ENCODE measurements at regions not wholly inside any gene's neighbourhood (a gene's known extent, or its start where the extent isn't known, plus 50 kb on each side); places are given as distances from the start of the nearest gene placed in this dataset.

DNA sequence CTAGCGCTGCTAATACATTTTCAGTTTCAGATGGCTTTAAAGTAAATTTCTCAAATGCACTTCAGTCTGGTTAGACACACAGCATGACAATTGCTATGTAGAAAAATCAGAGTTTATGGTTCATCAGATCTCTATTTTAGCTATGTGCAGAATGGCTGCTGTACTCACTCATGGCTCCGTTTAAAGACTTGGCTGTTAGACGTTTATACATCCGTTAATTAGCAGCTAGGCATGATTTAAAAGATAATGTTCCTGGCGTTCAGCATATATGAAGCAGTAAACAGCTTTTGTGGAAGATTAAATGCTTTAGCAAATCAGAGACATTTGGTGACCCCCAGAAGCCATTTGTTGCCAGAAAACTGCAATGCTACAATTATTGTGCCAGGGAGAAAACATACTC lies 350.0 kb upstream of the MANEA start:
- in situ Hi-C loops (cut with MboI; ENCODE audit: low sequenced_read_pairs, unreplicated experiment), result no loop called here
- TF ChIP-seq, protein P1, sequence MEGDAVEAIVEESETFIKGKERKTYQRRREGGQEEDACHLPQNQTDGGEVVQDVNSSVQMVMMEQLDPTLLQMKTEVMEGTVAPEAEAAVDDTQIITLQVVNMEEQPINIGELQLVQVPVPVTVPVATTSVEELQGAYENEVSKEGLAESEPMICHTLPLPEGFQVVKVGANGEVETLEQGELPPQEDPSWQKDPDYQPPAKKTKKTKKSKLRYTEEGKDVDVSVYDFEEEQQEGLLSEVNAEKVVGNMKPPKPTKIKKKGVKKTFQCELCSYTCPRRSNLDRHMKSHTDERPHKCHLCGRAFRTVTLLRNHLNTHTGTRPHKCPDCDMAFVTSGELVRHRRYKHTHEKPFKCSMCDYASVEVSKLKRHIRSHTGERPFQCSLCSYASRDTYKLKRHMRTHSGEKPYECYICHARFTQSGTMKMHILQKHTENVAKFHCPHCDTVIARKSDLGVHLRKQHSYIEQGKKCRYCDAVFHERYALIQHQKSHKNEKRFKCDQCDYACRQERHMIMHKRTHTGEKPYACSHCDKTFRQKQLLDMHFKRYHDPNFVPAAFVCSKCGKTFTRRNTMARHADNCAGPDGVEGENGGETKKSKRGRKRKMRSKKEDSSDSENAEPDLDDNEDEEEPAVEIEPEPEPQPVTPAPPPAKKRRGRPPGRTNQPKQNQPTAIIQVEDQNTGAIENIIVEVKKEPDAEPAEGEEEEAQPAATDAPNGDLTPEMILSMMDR (IDR thresholded peaks at IDR 0.05; ENCODE audit: borderline replicate concordance, control extremely low read depth, extremely low read depth, insufficient read depth, missing control alignments), result no peak
- DNase-seq (ENCODE audit: low spot score), result no peak

DNA sequence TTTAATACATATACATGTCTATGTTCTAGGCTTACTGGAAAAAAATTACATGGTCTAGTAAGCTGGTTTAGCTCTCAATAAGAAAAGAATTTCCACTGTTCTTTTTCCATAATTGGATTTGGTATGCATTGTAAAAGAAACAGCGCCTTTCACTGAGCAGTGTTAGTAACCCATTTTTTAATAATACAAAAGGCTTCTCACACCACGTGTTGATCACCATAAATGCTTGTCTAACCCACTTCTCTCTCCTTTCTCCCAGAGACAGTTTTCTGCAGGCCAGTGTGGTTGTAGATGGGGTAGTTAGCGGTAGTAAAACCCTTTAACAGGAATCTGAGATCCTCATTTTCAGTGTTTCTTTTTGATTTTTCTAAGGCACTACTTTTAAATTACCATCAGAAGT lies 348.7 kb upstream of the MANEA start:
- no peak for DNase-seq (ENCODE audit: low spot score)
- in situ Hi-C loops (cut with MboI; ENCODE audit: low sequenced_read_pairs, unreplicated experiment), result no loop called here
- TF ChIP-seq, protein P1 (IDR thresholded peaks at IDR 0.05; ENCODE audit: borderline replicate concordance, control extremely low read depth, extremely low read depth, insufficient read depth, missing control alignments), result no peak

DNA sequence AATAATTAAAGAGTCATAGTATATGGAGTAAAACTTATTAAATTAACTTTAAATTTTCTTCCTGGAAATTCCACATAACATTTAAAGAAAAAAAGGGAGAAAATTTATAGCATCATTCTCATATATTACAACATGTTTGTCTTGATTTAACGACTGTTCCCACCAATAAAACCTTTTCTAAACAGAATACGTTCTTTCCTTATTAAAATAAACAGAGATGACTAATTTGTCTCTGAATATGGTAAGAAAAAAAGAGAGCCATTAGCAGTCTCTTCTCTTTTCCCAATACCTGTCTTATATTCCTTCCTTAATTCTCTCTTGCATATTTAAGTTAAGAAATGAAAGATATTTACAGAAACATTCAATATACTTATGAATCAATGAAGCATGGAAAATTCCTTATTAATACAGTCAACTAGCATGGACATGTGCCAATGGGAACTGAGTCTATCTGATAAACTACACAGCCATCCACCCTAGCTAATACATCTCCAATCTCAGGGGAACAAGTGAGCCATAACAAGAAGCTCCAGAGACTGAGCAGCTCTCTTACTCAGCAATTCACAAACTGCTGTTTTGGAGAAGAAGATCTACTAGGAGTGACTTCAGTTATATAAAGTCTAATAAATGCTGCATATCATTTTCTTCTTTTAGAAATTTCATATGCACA lies 347.1 kb upstream of the MANEA start:
- in situ Hi-C loops (cut with MboI; ENCODE audit: low sequenced_read_pairs, unreplicated experiment), result no loop called here
- no peak for DNase-seq (ENCODE audit: low spot score)
- TF ChIP-seq, protein P1 (IDR thresholded peaks at IDR 0.05; ENCODE audit: borderline replicate concordance, control extremely low read depth, extremely low read depth, insufficient read depth, missing control alignments), result no peak

DNA sequence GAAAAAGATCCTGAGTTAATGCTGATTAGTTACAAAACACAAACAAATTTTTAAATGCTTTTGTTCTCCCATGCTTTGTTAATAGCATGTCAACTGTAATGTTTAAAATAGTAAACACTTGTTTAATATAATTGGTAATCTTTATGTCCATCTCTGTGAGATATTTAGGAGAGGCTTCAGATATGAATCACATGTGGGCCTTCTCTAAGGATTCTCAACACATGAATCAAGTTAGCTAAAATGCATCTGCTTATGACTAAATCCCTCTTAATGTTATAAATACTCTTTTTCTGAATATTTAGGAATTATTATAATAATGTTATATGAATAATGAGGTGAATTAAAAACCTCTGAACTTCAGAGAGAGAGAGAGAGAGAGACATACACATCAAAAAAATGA lies 345.9 kb upstream of the MANEA start:
- TF ChIP-seq, protein P1 (IDR thresholded peaks at IDR 0.05; ENCODE audit: borderline replicate concordance, control extremely low read depth, extremely low read depth, insufficient read depth, missing control alignments), result no peak

DNA sequence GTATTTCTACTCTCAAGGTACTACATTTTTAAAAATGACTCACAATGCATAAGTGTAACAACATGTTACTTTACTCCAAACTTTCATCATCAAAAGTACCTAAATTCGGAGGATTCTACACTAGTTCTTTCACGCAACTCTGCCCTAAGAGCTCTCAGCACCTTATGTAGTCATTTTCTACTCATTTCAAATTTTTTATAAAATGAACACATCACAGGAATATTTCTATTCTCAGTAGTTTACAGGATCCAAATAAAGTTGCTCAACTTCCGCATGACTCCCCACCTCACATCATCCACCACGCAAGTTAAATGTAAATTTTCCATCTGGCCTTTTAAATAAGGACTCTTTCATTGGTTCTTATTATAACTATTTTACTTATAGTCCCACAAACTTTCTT lies 344.9 kb upstream of the MANEA start:
- no peak for DNase-seq (ENCODE audit: low spot score)
- in situ Hi-C loops (cut with MboI; ENCODE audit: low sequenced_read_pairs, unreplicated experiment), result no loop called here
- TF ChIP-seq, protein P1 (IDR thresholded peaks at IDR 0.05; ENCODE audit: borderline replicate concordance, control extremely low read depth, extremely low read depth, insufficient read depth, missing control alignments), result no peak

More for the DNA sequence above, 345.9 kb upstream of the MANEA start:
- no peak for DNase-seq (ENCODE audit: low spot score)
- in situ Hi-C loops (cut with MboI; ENCODE audit: low sequenced_read_pairs, unreplicated experiment), result no loop called here

DNA sequence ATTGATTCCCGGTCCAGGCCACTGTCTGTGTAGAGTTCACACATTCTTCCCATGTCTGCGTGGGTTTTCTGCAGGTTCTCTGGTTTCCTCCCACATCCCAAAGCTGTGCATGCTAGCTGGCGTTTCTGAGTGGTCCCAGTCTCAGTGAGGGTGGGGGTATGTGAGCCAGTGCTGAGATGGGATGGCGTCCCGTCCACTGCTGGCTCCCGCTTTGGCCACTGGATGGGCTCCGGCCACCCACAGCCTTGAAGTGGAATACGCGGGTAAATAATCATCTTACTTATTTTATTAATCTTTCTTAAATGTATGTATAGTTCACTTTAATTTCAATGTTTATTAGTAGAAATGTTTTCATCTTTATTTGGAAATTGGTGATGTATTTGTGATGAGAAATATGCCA lies 343.5 kb upstream of the MANEA start:
- DNase-seq (ENCODE audit: low spot score), result no peak
- in situ Hi-C loops (cut with MboI; ENCODE audit: low sequenced_read_pairs, unreplicated experiment), result no loop called here
- TF ChIP-seq, protein P1 (IDR thresholded peaks at IDR 0.05; ENCODE audit: borderline replicate concordance, control extremely low read depth, extremely low read depth, insufficient read depth, missing control alignments), result no peak
